Osteocyte (in vitro differentiated cells): ENCODE measurements at regions not wholly inside any gene's neighbourhood (a gene's known extent, or its start where the extent isn't known, plus 50 kb on each side); places are given as distances from the start of the nearest gene placed in this dataset.

Source experiments
- DNase-seq: peaks from one replicate; pipeline ENCODE4 v3.0.0; 2021; ENCODE audit warnings: mixed read lengths; ENCODE audit not compliant: unreplicated experiment; ENCODE audit errors: extremely low spot score
- H3K27ac Mint-ChIP-seq: one replicate; pipeline ENCODE4 v1.8.0; 2021; ENCODE audit warnings: mild to moderate bottlenecking, mixed read lengths; ENCODE audit not compliant: unreplicated experiment
- H3K27me3 Mint-ChIP-seq: one replicate; pipeline ENCODE4 v1.8.0; 2021; ENCODE audit warnings: mixed read lengths; ENCODE audit not compliant: unreplicated experiment
- H3K36me3 Mint-ChIP-seq: one replicate; pipeline ENCODE4 v1.8.0; 2021; ENCODE audit warnings: mixed read lengths; ENCODE audit not compliant: unreplicated experiment
- H3K4me1 Mint-ChIP-seq: one replicate; pipeline ENCODE4 v1.8.0; 2021; ENCODE audit warnings: mixed read lengths; ENCODE audit not compliant: unreplicated experiment
- H3K4me3 Mint-ChIP-seq: one replicate; pipeline ENCODE4 v1.8.0; 2021; ENCODE audit warnings: mild to moderate bottlenecking, moderate library complexity, mixed read lengths; ENCODE audit not compliant: unreplicated experiment
- H3K9me3 Mint-ChIP-seq: one replicate; pipeline ENCODE4 v1.8.0; 2021; ENCODE audit warnings: mixed read lengths; ENCODE audit not compliant: unreplicated experiment
- CTCF ChIP-seq: fragments of 200-600 bp; sonication (generic); IDR thresholded peaks from 2 replicates; pipeline ENCODE4 v1.5.0; 2021; ENCODE audit warnings: antibody characterized with exemption, mild to moderate bottlenecking, moderate library complexity

GRCh38 chr4:144504883-144505282, 141.1 kb upstream of the HHIP start:
- TF ChIP-seq CTCF, result no peak
- no peak for DNase-seq
- no peaks in the 10 kb centered on the region for H3K4me1 Mint-ChIP-seq
- no peaks in the 10 kb centered on the region for H3K36me3 Mint-ChIP-seq
- no peak overlapping the region for H3K4me3 Mint-ChIP-seq
- H3K27me3 Mint-ChIP-seq, result no peaks in the 10 kb centered on the region
- no peak overlapping the region for H3K27ac Mint-ChIP-seq
- no peaks in the 10 kb centered on the region for H3K9me3 Mint-ChIP-seq

- H3K36me3 Mint-ChIP-seq, result no peaks in the 10 kb centered on the region
- no peak overlapping the region for H3K4me3 Mint-ChIP-seq
- DNase-seq, result no peak
- H3K27ac Mint-ChIP-seq, result no peak overlapping the region
- H3K27me3 Mint-ChIP-seq, result no peaks in the 10 kb centered on the region
- H3K9me3 Mint-ChIP-seq, result no peaks in the 10 kb centered on the region
- H3K4me1 Mint-ChIP-seq, result no peaks in the 10 kb centered on the region
- no peak for TF ChIP-seq CTCF
Observed at GRCh38 chr4:144507311-144508101, 138.4 kb upstream of the HHIP start.

GRCh38 chr4:144509088-144510015, 136.6 kb upstream of the HHIP start:
- no peak for DNase-seq
- Mint-ChIP-seq H3K27me3 (peaks cover 2% of the 10 kb centered on the region), H3K36me3 (no peaks in the 10 kb centered on the region), H3K9me3 (no peaks in the 10 kb centered on the region), H3K4me1 (no peaks in the 10 kb centered on the region), H3K4me3 (no peak overlapping the region), H3K27ac (no peak overlapping the region)
- no peak for TF ChIP-seq CTCF

GRCh38 chr4:144514736-144515135, 131.2 kb upstream of the HHIP start:
- no peak for DNase-seq
- Mint-ChIP-seq H3K4me3 (no peak overlapping the region), H3K27me3 (peaks cover 20% of the 10 kb centered on the region), H3K27ac (no peak overlapping the region), H3K36me3 (no peaks in the 10 kb centered on the region), H3K9me3 (no peaks in the 10 kb centered on the region), H3K4me1 (no peaks in the 10 kb centered on the region)
- no peak for TF ChIP-seq CTCF
